HG02840 (cell line): ENCODE measurements at regions not wholly inside any gene's neighbourhood (a gene's known extent, or its start where the extent isn't known, plus 50 kb on each side); places are given as distances from the start of the nearest gene placed in this dataset.

ENCODE experiments used
- ATAC-seq: cut with Tn5 transposase; IDR thresholded peaks from one replicate; pipeline ENCODE4 v1.9.1; 2021; ENCODE audit warnings: mild to moderate bottlenecking, moderate library complexity, moderate number of reproducible peaks; ENCODE audit not compliant: unreplicated experiment, low FRiP score

GRCh38 chr12:94760786-94761185, 110.4 kb upstream of the TMCC3 start:
- ATAC-seq: no peak

- no peak for ATAC-seq
These were observed 106.4 kb upstream of the TMCC3 start for GRCh38 chr12:94756789-94757188.

- no peak for ATAC-seq
These were observed 105.2 kb upstream of the TMCC3 start for GRCh38 chr12:94755598-94755997.

GRCh38 chr12:94754653-94755052, 104.3 kb upstream of the TMCC3 start:
- no peak for ATAC-seq

GRCh38 chr12:94753036-94753679, 102.8 kb upstream of the TMCC3 start:
- ATAC-seq: no peak

GRCh38 chr12:94750864-94751263, 100.5 kb upstream of the TMCC3 start:
- no peak for ATAC-seq

GRCh38 chr12:94749890-94750289, 99.5 kb upstream of the TMCC3 start:
- ATAC-seq: no peak

- no peak for ATAC-seq
These were observed 99.1 kb upstream of the TMCC3 start for GRCh38 chr12:94749455-94749854.

- ATAC-seq: no peak
These were observed 98.5 kb upstream of the TMCC3 start for GRCh38 chr12:94748726-94749421.

- ATAC-seq: no peak
These were observed 95.2 kb upstream of the TMCC3 start for GRCh38 chr12:94745562-94745961.

GRCh38 chr12:94743174-94743573, 92.8 kb upstream of the TMCC3 start:
- no peak for ATAC-seq

- ATAC-seq: no peak
These were observed 90.4 kb upstream of the TMCC3 start for GRCh38 chr12:94740601-94741362.

GRCh38 chr12:94736820-94737219, 86.5 kb upstream of the TMCC3 start:
- ATAC-seq: no peak

- ATAC-seq: no peak
These were observed 85.6 kb upstream of the TMCC3 start for GRCh38 chr12:94736004-94736403.

GRCh38 chr12:94733727-94734126, 83.4 kb upstream of the TMCC3 start:
- ATAC-seq: no peak

GRCh38 chr12:94732367-94732990, 82.1 kb upstream of the TMCC3 start:
- ATAC-seq: no peak

- ATAC-seq: no peak
These were observed 81.5 kb upstream of the TMCC3 start for GRCh38 chr12:94731733-94732360.

GRCh38 chr12:94730847-94731246, 80.5 kb upstream of the TMCC3 start:
- ATAC-seq: no peak

- ATAC-seq: no peak
These were observed 76.0 kb upstream of the TMCC3 start for GRCh38 chr12:94726236-94726835.
